ENCODE measurements at regions not wholly inside any gene's neighbourhood (a gene's known extent, or its start where the extent isn't known, plus 50 kb on each side); places are given as distances from the start of the nearest gene placed in this dataset.

- H3K4me3 ChIP-seq: no peak overlapping the region
- no peaks in the 10 kb centered on the region for H3K27me3 ChIP-seq
- no peak for TF ChIP-seq CTCF (IDR thresholded peaks at IDR 0.05)
- no peak for TF ChIP-seq POLR2A (IDR thresholded peaks at IDR 0.05)
- TF ChIP-seq POLR2AphosphoS5 (IDR thresholded peaks at IDR 0.05): no peak
- H3K9me3 ChIP-seq: no peaks in the 10 kb centered on the region
- no peaks in the 10 kb centered on the region for H3K36me3 ChIP-seq
- H3K4me1 ChIP-seq: no peaks in the 10 kb centered on the region
- intact Hi-C loops (cut with DNase I; ENCODE audit: low total_unique reads): loop anchor here (1.0 kb wide), 1 partner anchor 14 kb away; no protein-coding TSS in a partner anchor
- DNase-seq (ENCODE audit: low spot score in 2 of 2): no peak
- peak overlapping the region; percentile 20 to 77 for H3K27ac ChIP-seq
Observed at GRCh38 chr6:12474167-12475140, 184.3 kb downstream of the EDN1 start.

DNA sequence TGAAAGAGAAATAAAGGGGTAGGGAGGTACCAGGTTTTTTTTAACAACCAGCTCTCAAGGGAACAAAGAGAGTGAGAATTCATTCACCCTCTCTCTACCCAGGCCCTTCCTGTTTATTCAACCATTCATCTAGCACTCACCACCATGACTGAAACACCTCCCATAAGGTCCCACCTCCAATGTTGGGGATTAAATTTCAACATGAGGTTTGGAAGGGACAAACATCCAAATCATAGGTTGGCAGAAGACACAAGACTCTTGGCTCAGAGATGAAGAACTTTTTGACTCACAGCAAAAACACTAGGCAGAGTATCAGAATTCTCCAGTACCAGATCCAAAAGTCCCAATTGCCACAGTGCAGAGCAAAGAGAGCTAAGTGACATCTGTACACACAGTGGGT lies 186.3 kb downstream of the EDN1 start:
- Histone ChIP-seq H3K27me3 (no peaks in the 10 kb centered on the region), H3K36me3 (no peaks in the 10 kb centered on the region), H3K4me3 (no peak overlapping the region), H3K9me3 (no peaks in the 10 kb centered on the region), H3K27ac (no peak overlapping the region), H3K4me1 (no peaks in the 10 kb centered on the region)
- no peak for TF ChIP-seq POLR2A (IDR thresholded peaks at IDR 0.05)
- TF ChIP-seq CTCF (IDR thresholded peaks at IDR 0.05): no peak
- no peak for TF ChIP-seq POLR2AphosphoS5 (IDR thresholded peaks at IDR 0.05)
- no peak for DNase-seq (ENCODE audit: low spot score in 2 of 2)
- intact Hi-C loops (cut with DNase I; ENCODE audit: low total_unique reads): no loop called here

GRCh38 chr6:12477616-12478015 lies 187.5 kb downstream of the EDN1 start:
- TF ChIP-seq POLR2AphosphoS5 (IDR thresholded peaks at IDR 0.05): no peak
- no peak for TF ChIP-seq CTCF (IDR thresholded peaks at IDR 0.05)
- no peak for TF ChIP-seq POLR2A (IDR thresholded peaks at IDR 0.05)
- Histone ChIP-seq H3K4me3 (no peak overlapping the region), H3K9me3 (no peaks in the 10 kb centered on the region), H3K36me3 (no peaks in the 10 kb centered on the region), H3K27me3 (no peaks in the 10 kb centered on the region), H3K27ac (no peak overlapping the region), H3K4me1 (no peaks in the 10 kb centered on the region)
- intact Hi-C loops (cut with DNase I; ENCODE audit: low total_unique reads): no loop called here
- no peak for DNase-seq (ENCODE audit: low spot score in 2 of 2)

GRCh38 chr6:12478921-12479320 lies 188.8 kb downstream of the EDN1 start:
- Histone ChIP-seq H3K27ac (no peak overlapping the region), H3K36me3 (no peaks in the 10 kb centered on the region), H3K4me3 (no peak overlapping the region), H3K4me1 (no peaks in the 10 kb centered on the region), H3K9me3 (no peaks in the 10 kb centered on the region), H3K27me3 (no peaks in the 10 kb centered on the region)
- DNase-seq (ENCODE audit: low spot score in 2 of 2): no peak
- intact Hi-C loops (cut with DNase I; ENCODE audit: low total_unique reads): no loop called here
- no peak for TF ChIP-seq POLR2AphosphoS5 (IDR thresholded peaks at IDR 0.05)
- no peak for TF ChIP-seq POLR2A (IDR thresholded peaks at IDR 0.05)
- no peak for TF ChIP-seq CTCF (IDR thresholded peaks at IDR 0.05)

- TF ChIP-seq CTCF (IDR thresholded peaks at IDR 0.05) (no peak), POLR2A (IDR thresholded peaks at IDR 0.05) (no peak), POLR2AphosphoS5 (IDR thresholded peaks at IDR 0.05) (no peak)
- H3K4me3 ChIP-seq: no peak overlapping the region
- H3K27ac ChIP-seq: no peak overlapping the region
- no peak for DNase-seq (ENCODE audit: low spot score in 2 of 2)
- H3K36me3 ChIP-seq: no peaks in the 10 kb centered on the region
- no peaks in the 10 kb centered on the region for H3K27me3 ChIP-seq
- intact Hi-C loops (cut with DNase I; ENCODE audit: low total_unique reads): no loop called here
- H3K4me1 ChIP-seq: no peaks in the 10 kb centered on the region
- no peaks in the 10 kb centered on the region for H3K9me3 ChIP-seq
Observed at GRCh38 chr6:12479451-12479850, 189.3 kb downstream of the EDN1 start.

All from breast epithelium (tissue), 4 donors.